IPS-20b (cell line): ENCODE measurements at regions not wholly inside any gene's neighbourhood (a gene's known extent, or its start where the extent isn't known, plus 50 kb on each side); places are given as distances from the start of the nearest gene placed in this dataset.

Experiments
- H3K27ac ChIP-seq: one replicate; pipeline ENCODE4 v1.5.1; 2013; ENCODE audit warnings: low read length
- H3K27me3 ChIP-seq: 2 replicates; pipeline ENCODE4 v1.6.1; 2013; ENCODE audit warnings: mild to moderate bottlenecking, low read length, inconsistent platforms; ENCODE audit not compliant: insufficient read depth
- H3K36me3 ChIP-seq: 2 replicates; pipeline ENCODE4 v1.6.1; 2013; ENCODE audit warnings: low read depth, mild to moderate bottlenecking, inconsistent platforms, low read length, moderate library complexity; ENCODE audit not compliant: insufficient read depth
- H3K4me1 ChIP-seq: 2 replicates; pipeline ENCODE4 v1.6.1; 2013; ENCODE audit warnings: mild to moderate bottlenecking, control low read depth, inconsistent platforms, low read length, moderate library complexity; ENCODE audit not compliant: insufficient read depth
- H3K4me3 ChIP-seq: 2 replicates; pipeline ENCODE4 v1.5.1; 2013; ENCODE audit warnings: mild to moderate bottlenecking, low read length, inconsistent platforms
- H3K9ac ChIP-seq: 2 replicates; pipeline ENCODE4 v1.6.1; 2013; ENCODE audit warnings: low read depth, mild to moderate bottlenecking, inconsistent platforms, low read length, moderate library complexity
- H3K9me3 ChIP-seq: 2 replicates; pipeline ENCODE4 v1.6.1; 2013; ENCODE audit warnings: mild to moderate bottlenecking, low read depth, low read length, inconsistent platforms; ENCODE audit not compliant: insufficient read depth

DNA sequence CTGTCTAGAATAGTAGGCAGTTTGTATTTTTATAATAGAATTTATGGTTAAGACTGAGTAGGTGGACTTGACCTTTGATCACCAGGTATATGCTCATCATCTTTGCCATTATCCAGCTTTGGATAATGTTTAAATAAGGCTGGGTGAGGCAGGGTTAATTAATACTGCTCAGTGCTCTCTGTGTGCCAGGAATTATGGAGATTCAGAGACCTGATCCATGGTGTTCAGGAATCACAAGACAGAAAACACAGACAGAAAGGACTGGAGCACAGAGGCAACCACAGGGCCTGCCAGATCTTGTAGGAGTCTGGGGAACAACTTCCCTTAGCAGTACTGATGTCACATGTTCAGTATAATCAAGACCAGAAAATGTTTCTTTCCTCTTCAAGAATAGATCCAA, 186.3 kb upstream of the ADCY2 start:
- H3K36me3 ChIP-seq = no peaks in the 10 kb centered on the region
- H3K27me3 ChIP-seq = no peaks in the 10 kb centered on the region
- no peak overlapping the region for H3K9ac ChIP-seq
- H3K27ac ChIP-seq = no peak overlapping the region
- H3K4me1 ChIP-seq = no peaks in the 10 kb centered on the region
- H3K9me3 ChIP-seq = no peaks in the 10 kb centered on the region
- no peak overlapping the region for H3K4me3 ChIP-seq

DNA sequence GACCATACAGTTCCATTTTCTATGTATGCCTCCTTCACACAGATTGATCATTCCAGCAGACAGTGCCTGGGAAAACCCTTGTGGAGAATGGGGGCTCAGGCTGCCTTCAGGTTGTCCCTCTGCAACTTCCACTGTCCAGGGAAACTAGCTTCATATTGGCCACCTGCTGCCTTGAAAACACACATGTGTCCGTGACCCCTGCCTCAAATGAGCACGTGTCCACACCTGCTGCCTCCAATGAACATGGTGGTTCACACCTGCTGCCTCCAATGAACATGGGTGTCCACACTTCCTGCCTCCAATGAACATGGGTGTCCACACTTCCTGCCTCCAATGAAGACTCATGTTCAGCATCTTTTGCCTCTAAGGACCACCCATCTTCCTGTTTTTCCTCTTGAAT, 185.4 kb upstream of the ADCY2 start:
- no peak overlapping the region for H3K27ac ChIP-seq

DNA sequence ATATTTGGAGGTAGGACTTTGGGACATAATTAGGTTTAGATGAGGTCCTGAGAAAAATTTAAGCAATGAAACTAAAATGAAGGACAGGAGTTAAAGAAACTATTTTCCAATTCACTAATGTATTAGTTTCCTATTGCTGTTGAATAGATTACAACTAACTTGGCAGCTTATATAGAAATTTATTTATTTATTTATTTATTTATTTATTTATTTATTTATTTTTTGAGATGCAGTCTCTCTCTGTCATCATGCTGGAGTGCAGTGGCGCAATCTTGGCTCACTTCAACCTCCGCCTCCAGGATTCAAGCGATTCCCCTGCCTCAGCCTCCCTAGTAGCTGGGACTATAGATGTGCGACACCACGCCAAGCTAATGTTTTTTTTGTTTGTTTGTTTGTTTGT, 182.4 kb upstream of the ADCY2 start:
- H3K36me3 ChIP-seq = no peaks in the 10 kb centered on the region
- no peak overlapping the region for H3K9ac ChIP-seq
- H3K4me1 ChIP-seq = no peaks in the 10 kb centered on the region
- H3K4me3 ChIP-seq = no peak overlapping the region
- no peak overlapping the region for H3K27ac ChIP-seq
- H3K27me3 ChIP-seq = no peaks in the 10 kb centered on the region
- no peaks in the 10 kb centered on the region for H3K9me3 ChIP-seq

More for the DNA sequence above, 185.4 kb upstream of the ADCY2 start:
- H3K4me1 ChIP-seq = no peaks in the 10 kb centered on the region
- H3K4me3 ChIP-seq = no peak overlapping the region
- no peaks in the 10 kb centered on the region for H3K27me3 ChIP-seq
- no peaks in the 10 kb centered on the region for H3K9me3 ChIP-seq
- no peak overlapping the region for H3K9ac ChIP-seq
- H3K36me3 ChIP-seq = no peaks in the 10 kb centered on the region

DNA sequence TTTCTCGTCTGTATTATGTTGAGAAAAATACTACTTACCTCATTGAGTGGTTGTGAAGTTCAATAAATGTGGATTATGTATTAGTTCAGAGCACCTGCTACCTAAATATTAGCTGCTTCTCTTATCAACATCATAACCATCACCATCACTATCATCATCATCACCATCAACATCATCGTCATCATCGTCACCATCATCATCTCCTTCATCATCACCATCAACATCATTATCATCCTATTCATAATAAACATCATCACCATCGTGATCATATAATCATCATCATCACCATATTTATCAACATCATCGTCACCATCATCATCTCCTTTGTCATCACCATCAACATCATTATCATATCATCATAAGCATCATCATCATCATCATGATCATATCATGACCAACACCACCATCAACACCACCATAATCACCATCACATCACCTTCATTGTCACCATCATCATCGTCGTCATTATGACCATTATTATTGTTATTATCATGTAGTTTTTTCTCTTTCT, 181.0 kb upstream of the ADCY2 start:
- Histone ChIP-seq H3K27me3 (no peaks in the 10 kb centered on the region), H3K27ac (no peak overlapping the region), H3K4me1 (no peaks in the 10 kb centered on the region), H3K4me3 (no peak overlapping the region), H3K9me3 (no peaks in the 10 kb centered on the region), H3K36me3 (no peaks in the 10 kb centered on the region), H3K9ac (no peak overlapping the region)

DNA sequence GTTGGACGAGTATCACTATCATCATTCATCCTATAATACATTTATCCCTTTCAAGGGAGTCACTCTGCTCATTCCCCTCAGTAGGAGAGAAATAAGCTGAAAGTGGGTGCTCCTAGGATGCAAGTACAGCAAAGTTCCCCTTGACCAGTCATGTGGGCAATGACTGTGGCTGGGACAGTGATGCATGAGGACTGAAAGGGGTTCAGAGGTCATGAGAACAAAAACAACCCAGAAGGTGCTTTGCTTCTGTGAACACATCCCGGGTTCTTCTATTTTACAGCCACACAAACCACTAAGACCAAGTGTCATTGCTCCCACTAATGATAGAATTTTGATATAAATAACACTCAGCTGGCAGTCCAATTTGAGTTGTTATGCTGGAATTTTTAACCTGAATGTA, 177.8 kb upstream of the ADCY2 start:
- Histone ChIP-seq H3K9ac (no peak overlapping the region), H3K4me1 (no peaks in the 10 kb centered on the region), H3K27ac (no peak overlapping the region), H3K9me3 (no peaks in the 10 kb centered on the region), H3K27me3 (no peaks in the 10 kb centered on the region), H3K4me3 (no peak overlapping the region), H3K36me3 (no peaks in the 10 kb centered on the region)

DNA sequence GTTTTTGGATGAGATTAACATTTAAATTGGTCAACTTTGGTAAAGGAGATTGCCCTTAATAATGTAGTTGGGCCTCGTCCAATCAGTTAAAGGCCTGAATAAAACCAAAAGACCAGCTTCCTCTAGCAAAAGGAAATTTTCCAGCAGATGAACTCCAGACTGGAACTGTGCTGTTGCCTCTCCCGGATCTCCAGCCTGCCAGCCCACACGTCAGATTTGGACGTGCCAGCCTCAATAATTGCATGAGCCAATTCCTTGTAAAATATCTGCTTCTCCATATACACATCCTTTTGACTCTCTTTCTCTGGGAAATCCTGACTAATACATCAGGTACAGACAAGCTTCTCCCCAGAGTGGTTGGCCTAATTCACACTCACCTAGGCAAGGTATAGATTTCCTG, 175.8 kb upstream of the ADCY2 start:
- Histone ChIP-seq H3K4me3 (no peak overlapping the region), H3K27me3 (no peaks in the 10 kb centered on the region), H3K4me1 (no peaks in the 10 kb centered on the region), H3K9me3 (no peaks in the 10 kb centered on the region), H3K27ac (no peak overlapping the region), H3K36me3 (no peaks in the 10 kb centered on the region), H3K9ac (no peak overlapping the region)

DNA sequence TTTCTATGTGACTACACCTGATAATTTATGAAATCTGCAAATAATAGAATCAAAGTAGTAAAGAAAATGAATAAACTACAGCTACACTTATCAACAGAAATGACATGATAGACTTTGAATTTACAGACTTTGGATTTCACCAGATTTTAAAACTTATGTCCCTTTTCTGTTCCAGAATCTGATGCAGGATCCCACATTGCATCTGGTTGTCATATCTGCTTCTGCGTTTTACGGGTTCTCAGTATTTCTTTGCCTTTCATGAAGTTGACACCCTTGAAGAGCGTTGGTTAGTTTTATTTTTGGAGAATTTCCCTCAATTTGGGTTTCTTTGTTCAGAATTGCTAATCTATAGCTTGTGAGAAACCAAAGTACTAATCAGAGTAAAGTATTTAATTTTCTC, 174.9 kb upstream of the ADCY2 start:
- no peak overlapping the region for H3K27ac ChIP-seq
- H3K27me3 ChIP-seq = no peaks in the 10 kb centered on the region
- no peaks in the 10 kb centered on the region for H3K4me1 ChIP-seq
- no peaks in the 10 kb centered on the region for H3K36me3 ChIP-seq
- H3K4me3 ChIP-seq = no peak overlapping the region
- no peak overlapping the region for H3K9ac ChIP-seq
- no peaks in the 10 kb centered on the region for H3K9me3 ChIP-seq

DNA sequence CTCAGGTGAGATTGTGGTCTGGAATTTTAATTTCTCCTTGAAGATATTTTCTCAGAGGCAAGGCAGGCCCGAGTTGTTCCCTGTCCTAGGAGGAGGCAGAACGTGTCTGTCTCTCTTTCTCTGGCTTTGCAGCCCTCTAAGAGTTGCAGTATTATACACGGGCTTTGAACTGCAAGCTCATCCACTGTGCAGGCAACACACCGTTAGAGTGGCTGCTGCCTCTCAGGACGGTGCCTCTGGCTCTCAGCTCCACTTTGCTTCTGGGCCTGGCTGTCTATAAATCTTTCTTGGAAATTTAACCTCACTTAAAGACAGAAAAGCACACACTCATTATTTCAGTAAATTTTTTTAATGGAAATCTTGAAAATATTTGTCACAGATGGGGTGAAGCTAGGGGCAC, 170.1 kb upstream of the ADCY2 start:
- no peak overlapping the region for H3K27ac ChIP-seq
- no peaks in the 10 kb centered on the region for H3K36me3 ChIP-seq
- no peak overlapping the region for H3K9ac ChIP-seq
- H3K27me3 ChIP-seq = no peaks in the 10 kb centered on the region
- no peak overlapping the region for H3K4me3 ChIP-seq
- H3K9me3 ChIP-seq = peaks cover 18% of the 10 kb centered on the region
- H3K4me1 ChIP-seq = no peaks in the 10 kb centered on the region

DNA sequence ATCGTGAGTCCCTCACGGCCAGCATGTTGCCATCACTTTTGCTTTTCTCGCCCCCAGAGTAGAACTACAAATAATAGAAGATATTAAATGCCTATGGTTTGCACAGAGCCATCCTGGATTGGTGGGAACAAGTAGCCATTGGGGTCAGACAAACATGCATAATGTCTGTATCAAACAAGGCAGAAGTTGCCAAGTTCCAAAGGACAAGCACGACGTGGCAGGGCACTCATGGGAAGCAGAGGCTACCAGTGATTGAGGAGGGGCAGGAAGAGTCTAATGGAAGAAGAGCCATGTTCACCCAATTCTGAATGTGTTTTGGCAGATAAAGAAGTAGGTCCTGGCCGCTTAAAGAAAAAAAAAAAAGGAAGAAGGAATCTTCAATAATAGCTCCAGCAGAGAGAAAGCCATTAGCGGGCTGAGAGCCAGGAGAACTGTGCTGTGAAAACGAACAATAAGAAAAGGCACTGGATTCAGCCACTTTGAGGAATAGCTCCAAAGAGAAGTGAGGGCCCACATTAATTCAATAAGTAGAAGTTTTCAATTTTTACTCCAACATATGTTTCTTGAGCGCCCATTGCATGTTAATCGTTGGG, 153.7 kb upstream of the ADCY2 start:
- H3K36me3 ChIP-seq = no peaks in the 10 kb centered on the region
- no peaks in the 10 kb centered on the region for H3K9me3 ChIP-seq

DNA sequence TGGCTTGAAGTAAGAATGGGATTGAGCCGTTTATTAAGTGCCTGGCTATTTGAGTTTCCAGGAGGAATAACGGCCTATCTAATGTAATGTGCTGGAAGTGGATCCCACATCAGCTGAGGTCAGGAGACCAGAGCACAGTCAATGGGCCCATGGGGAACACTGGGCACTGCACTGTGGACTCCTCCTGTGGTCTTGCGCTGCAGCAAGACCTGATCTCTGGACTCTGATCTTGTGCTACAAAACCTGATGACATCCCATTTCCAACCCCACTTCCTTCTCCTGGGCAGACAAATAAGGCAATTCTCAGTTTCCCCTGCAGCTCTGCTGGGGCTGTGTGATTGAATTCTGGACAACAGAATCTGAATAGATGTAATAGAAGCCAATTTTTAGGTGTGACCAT, 151.7 kb upstream of the ADCY2 start:
- Histone ChIP-seq H3K9ac (no peak overlapping the region), H3K27ac (no peak overlapping the region), H3K36me3 (no peaks in the 10 kb centered on the region), H3K4me1 (no peaks in the 10 kb centered on the region), H3K9me3 (no peaks in the 10 kb centered on the region), H3K27me3 (no peaks in the 10 kb centered on the region), H3K4me3 (no peak overlapping the region)

More for the DNA sequence above, 153.7 kb upstream of the ADCY2 start:
- H3K4me1 ChIP-seq = no peaks in the 10 kb centered on the region
- H3K27ac ChIP-seq = no peak overlapping the region
- H3K4me3 ChIP-seq = no peak overlapping the region
- no peak overlapping the region for H3K9ac ChIP-seq
- H3K27me3 ChIP-seq = no peaks in the 10 kb centered on the region

DNA sequence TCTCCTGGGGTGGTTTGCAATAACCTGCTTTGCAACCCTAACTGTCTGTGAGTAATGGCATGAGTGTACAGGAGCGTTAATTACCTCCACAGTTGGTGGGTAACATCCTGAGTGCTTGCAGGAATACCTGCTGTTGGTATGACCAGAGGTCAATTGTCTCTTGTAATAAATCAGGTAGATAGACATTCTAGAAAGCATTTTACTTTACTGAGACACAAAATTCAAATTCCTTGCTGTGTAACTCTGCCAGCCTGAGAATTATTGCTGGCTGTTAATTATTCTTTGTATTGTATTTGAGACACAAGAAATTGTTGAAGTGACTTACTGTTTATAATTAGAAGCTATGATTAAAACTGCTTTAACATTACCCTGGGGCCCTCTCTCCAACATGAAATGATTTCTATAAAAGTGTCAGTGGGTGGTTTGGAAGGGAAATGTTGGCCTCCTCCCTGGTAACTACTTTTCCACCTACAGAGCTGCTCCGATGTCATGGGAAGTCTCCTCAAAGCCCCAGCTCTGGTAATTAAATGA, 150.8 kb upstream of the ADCY2 start:
- H3K4me1 ChIP-seq = no peaks in the 10 kb centered on the region
- H3K9ac ChIP-seq = no peak overlapping the region
- no peaks in the 10 kb centered on the region for H3K36me3 ChIP-seq
- no peaks in the 10 kb centered on the region for H3K9me3 ChIP-seq
- H3K27me3 ChIP-seq = no peaks in the 10 kb centered on the region
- H3K27ac ChIP-seq = no peak overlapping the region
- H3K4me3 ChIP-seq = no peak overlapping the region

DNA sequence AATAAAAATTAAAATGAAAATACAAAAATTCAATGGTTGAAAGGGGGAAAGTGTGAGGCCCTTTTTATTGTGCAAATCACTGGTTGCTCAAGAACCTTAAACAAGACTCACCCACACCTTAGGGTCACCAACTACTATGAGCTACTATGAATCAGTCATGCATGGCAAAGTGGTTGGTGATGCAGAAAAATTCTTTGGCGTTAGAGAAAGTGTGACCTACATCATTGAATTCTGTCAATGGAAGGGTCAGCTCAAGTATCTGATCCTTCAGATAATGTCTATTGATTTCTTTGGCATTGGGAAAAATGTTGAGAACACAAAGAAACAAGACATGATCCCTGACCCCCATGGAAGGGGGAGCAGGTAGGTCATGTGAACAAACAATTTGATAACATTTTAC, 149.7 kb upstream of the ADCY2 start:
- Histone ChIP-seq H3K9ac (no peak overlapping the region), H3K27me3 (no peaks in the 10 kb centered on the region), H3K27ac (no peak overlapping the region), H3K9me3 (no peaks in the 10 kb centered on the region), H3K4me3 (no peak overlapping the region), H3K4me1 (no peaks in the 10 kb centered on the region), H3K36me3 (no peaks in the 10 kb centered on the region)
